ENCODE measurements at regions not wholly inside any gene's neighbourhood (a gene's known extent, or its start where the extent isn't known, plus 50 kb on each side); places are given as distances from the start of the nearest gene placed in this dataset.

DNA sequence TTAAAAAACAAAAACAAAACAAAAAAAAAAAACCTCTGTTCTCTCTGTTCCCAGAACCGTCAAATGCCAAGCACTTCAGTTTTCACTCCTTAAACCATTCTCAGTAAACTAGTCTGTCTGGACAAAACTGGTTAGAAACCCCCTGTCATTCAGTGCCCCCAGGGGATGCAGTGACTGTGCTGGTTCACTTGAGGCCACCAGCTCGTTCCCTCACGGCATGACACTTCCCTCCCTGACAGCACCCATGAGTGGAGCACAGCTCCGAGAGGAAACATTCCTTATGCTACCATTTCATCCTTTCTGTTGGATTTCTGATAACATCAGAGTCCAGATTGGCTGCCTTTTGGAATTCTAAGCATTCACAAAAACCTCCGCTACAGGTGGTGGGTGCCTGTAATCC lies 244.0 kb upstream of the TPM1 start:
- Mint-ChIP-seq H3K36me3 (ENCODE audit: low read depth, unreplicated experiment) (peaks cover 45% of the 10 kb centered on the region), H3K27me3 (ENCODE audit: low read depth, unreplicated experiment) (peaks cover 6% of the 10 kb centered on the region), H3K9me3 (ENCODE audit: unreplicated experiment) (peaks cover 2% of the 10 kb centered on the region), H3K4me3 (ENCODE audit: unreplicated experiment) (peak overlapping the region; percentile 56), H3K27ac (ENCODE audit: unreplicated experiment) (no peak overlapping the region), H3K4me1 (ENCODE audit: low read depth, unreplicated experiment) (peaks cover 17% of the 10 kb centered on the region)
- Histone ChIP-seq H3K4me1 (ENCODE audit: insufficient read depth, low read length) (no peaks in the 10 kb centered on the region), H3K4me2 (ENCODE audit: low read length) (no peak overlapping the region), H3K4me3 (ENCODE audit: insufficient read depth, low read depth, low read length) (no peak overlapping the region), H3K79me2 (ENCODE audit: insufficient read depth, low read length) (no peaks in the 10 kb centered on the region), H2AFZ (ENCODE audit: low read depth, low read length) (no peak overlapping the region), H3K27me3 (ENCODE audit: insufficient read depth, low read length) (no peaks in the 10 kb centered on the region), H3K9ac (ENCODE audit: low read length) (no peak overlapping the region), H3K27ac (ENCODE audit: low read depth, low read length) (no peak overlapping the region), H4K20me1 (ENCODE audit: insufficient read depth, low read length) (no peaks in the 10 kb centered on the region), H3K9me3 (ENCODE audit: insufficient read depth, low read depth, low read length) (no peaks in the 10 kb centered on the region), H3K36me3 (ENCODE audit: insufficient read depth, low read length) (no peaks in the 10 kb centered on the region)
- DNase-seq (ENCODE audit: low read depth) (no peak), FAIRE-seq (no peak)
- no peak for TF ChIP-seq EZH2 (IDR thresholded peaks at IDR 0.05; ENCODE audit: insufficient read depth, low read length)
- TF ChIP-seq, protein P1, sequence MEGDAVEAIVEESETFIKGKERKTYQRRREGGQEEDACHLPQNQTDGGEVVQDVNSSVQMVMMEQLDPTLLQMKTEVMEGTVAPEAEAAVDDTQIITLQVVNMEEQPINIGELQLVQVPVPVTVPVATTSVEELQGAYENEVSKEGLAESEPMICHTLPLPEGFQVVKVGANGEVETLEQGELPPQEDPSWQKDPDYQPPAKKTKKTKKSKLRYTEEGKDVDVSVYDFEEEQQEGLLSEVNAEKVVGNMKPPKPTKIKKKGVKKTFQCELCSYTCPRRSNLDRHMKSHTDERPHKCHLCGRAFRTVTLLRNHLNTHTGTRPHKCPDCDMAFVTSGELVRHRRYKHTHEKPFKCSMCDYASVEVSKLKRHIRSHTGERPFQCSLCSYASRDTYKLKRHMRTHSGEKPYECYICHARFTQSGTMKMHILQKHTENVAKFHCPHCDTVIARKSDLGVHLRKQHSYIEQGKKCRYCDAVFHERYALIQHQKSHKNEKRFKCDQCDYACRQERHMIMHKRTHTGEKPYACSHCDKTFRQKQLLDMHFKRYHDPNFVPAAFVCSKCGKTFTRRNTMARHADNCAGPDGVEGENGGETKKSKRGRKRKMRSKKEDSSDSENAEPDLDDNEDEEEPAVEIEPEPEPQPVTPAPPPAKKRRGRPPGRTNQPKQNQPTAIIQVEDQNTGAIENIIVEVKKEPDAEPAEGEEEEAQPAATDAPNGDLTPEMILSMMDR (IDR thresholded peaks at IDR 0.05; ENCODE audit: insufficient read depth, low read depth, low read length): no peak

DNA sequence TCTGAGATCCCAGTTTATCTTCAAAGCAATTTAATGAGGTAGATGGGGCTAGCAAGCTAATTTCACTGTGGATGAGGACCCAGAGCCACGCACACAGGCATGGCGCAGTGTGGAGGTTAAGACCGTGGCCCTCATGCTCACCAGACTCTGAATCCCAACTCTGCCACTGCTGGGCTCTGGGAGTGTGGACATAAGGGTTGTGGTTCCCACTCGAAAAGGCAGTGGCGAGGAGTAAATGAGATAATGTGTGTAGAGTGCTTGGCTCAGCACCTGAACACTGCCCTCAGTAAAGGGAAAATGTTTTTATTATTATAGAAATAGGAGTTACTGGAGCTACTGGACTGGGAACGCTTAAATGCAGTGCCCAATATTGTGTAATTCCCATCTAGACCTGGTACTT lies 243.5 kb upstream of the TPM1 start:
- Histone ChIP-seq H3K9ac (ENCODE audit: low read length) (no peak overlapping the region), H3K4me3 (ENCODE audit: insufficient read depth, low read depth, low read length) (no peak overlapping the region), H3K4me2 (ENCODE audit: low read length) (no peak overlapping the region), H3K27ac (ENCODE audit: low read depth, low read length) (no peak overlapping the region), H3K9me3 (ENCODE audit: insufficient read depth, low read depth, low read length) (no peaks in the 10 kb centered on the region), H3K27me3 (ENCODE audit: insufficient read depth, low read length) (no peaks in the 10 kb centered on the region), H3K36me3 (ENCODE audit: insufficient read depth, low read length) (no peaks in the 10 kb centered on the region), H2AFZ (ENCODE audit: low read depth, low read length) (no peak overlapping the region), H3K4me1 (ENCODE audit: insufficient read depth, low read length) (no peaks in the 10 kb centered on the region), H4K20me1 (ENCODE audit: insufficient read depth, low read length) (no peaks in the 10 kb centered on the region), H3K79me2 (ENCODE audit: insufficient read depth, low read length) (no peaks in the 10 kb centered on the region)
- peaks cover 45% of the 10 kb centered on the region for H3K36me3 Mint-ChIP-seq (ENCODE audit: low read depth, unreplicated experiment)
- TF ChIP-seq EZH2 (IDR thresholded peaks at IDR 0.05; ENCODE audit: insufficient read depth, low read length): no peak
- TF ChIP-seq, protein P1 (IDR thresholded peaks at IDR 0.05; ENCODE audit: insufficient read depth, low read depth, low read length): no peak
- no peak overlapping the region for H3K27ac Mint-ChIP-seq (ENCODE audit: unreplicated experiment)
- no peak overlapping the region for H3K4me3 Mint-ChIP-seq (ENCODE audit: unreplicated experiment)
- H3K27me3 Mint-ChIP-seq (ENCODE audit: low read depth, unreplicated experiment): peaks cover 6% of the 10 kb centered on the region
- DNase-seq (ENCODE audit: low read depth): no peak
- peaks cover 2% of the 10 kb centered on the region for H3K9me3 Mint-ChIP-seq (ENCODE audit: unreplicated experiment)
- FAIRE-seq: no peak
- H3K4me1 Mint-ChIP-seq (ENCODE audit: low read depth, unreplicated experiment): peaks cover 16% of the 10 kb centered on the region

DNA sequence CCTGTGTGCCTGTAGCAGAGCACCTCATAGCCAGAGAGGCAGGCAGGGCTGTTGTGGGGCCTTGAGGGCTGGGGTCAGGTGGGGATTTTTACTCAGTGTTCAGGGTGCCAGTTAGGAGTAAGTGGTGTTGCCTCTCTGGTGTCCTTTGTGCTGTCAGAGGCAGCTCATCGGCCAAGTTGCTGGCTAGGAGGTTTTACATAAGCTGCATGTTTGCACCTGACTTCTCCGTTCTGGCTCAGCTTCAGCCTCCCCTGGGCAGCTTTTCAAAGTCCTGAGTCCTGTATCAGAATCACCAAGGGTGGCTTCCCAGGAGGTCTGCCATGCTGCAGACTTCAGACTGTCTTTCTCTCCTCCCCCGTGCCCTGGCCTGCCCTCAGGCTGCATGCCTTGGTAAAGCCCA lies 242.6 kb upstream of the TPM1 start:
- Histone ChIP-seq H3K79me2 (ENCODE audit: insufficient read depth, low read length) (no peaks in the 10 kb centered on the region), H3K27ac (ENCODE audit: low read depth, low read length) (no peak overlapping the region), H3K4me2 (ENCODE audit: low read length) (no peak overlapping the region), H3K4me1 (ENCODE audit: insufficient read depth, low read length) (no peaks in the 10 kb centered on the region), H3K4me3 (ENCODE audit: insufficient read depth, low read depth, low read length) (no peak overlapping the region), H4K20me1 (ENCODE audit: insufficient read depth, low read length) (no peaks in the 10 kb centered on the region), H3K9me3 (ENCODE audit: insufficient read depth, low read depth, low read length) (no peaks in the 10 kb centered on the region), H3K27me3 (ENCODE audit: insufficient read depth, low read length) (no peaks in the 10 kb centered on the region), H2AFZ (ENCODE audit: low read depth, low read length) (no peak overlapping the region), H3K36me3 (ENCODE audit: insufficient read depth, low read length) (no peaks in the 10 kb centered on the region), H3K9ac (ENCODE audit: low read length) (no peak overlapping the region)
- Mint-ChIP-seq H3K9me3 (ENCODE audit: unreplicated experiment) (peaks cover 2% of the 10 kb centered on the region), H3K4me3 (ENCODE audit: unreplicated experiment) (no peak overlapping the region), H3K36me3 (ENCODE audit: low read depth, unreplicated experiment) (peaks cover 39% of the 10 kb centered on the region), H3K27ac (ENCODE audit: unreplicated experiment) (no peak overlapping the region), H3K27me3 (ENCODE audit: low read depth, unreplicated experiment) (peaks cover 6% of the 10 kb centered on the region), H3K4me1 (ENCODE audit: low read depth, unreplicated experiment) (peaks cover 10% of the 10 kb centered on the region)
- DNase-seq (ENCODE audit: low read depth) (no peak), FAIRE-seq (no peak)
- TF ChIP-seq EZH2 (IDR thresholded peaks at IDR 0.05; ENCODE audit: insufficient read depth, low read length): no peak
- TF ChIP-seq, protein P1 (IDR thresholded peaks at IDR 0.05; ENCODE audit: insufficient read depth, low read depth, low read length): no peak
